ENCODE measurements at regions not wholly inside any gene's neighbourhood (a gene's known extent, or its start where the extent isn't known, plus 50 kb on each side); places are given as distances from the start of the nearest gene placed in this dataset.

- no peaks in the 10 kb centered on the region for H4K20me1 ChIP-seq (ENCODE audit: control insufficient read depth, insufficient read depth)
- H3K4me2 ChIP-seq (ENCODE audit: control insufficient read depth, insufficient read depth) = no peak overlapping the region
- ChIA-PET RAD21 (ENCODE audit: unreplicated experiment) (no interaction called here), POLR2A (no interaction called here), CTCF (interaction anchor here (0.6 kb wide), 1 partner anchor 1046 kb away, joined by 3 read pairs; no protein-coding TSS in a partner anchor), SMC1A (ENCODE audit: uncharacterized antibody, unreplicated experiment) (no interaction called here)
- H3K79me2 ChIP-seq (ENCODE audit: control insufficient read depth, insufficient read depth, low read length) = no peaks in the 10 kb centered on the region
- intact Hi-C loops (cut with micrococcal nuclease; ENCODE audit: unreplicated experiment) = no loop called here
- no peak for ATAC-seq
- no peaks in the 10 kb centered on the region for H3K36me3 ChIP-seq (ENCODE audit: control insufficient read depth in 2 of 2, insufficient read depth in 2 of 2, low read length in 1 of 2)
- H3K27me3 ChIP-seq (replicated peaks in 1 of 2; ENCODE audit: control insufficient read depth in 2 of 2, insufficient read depth in 2 of 2, low read length in 1 of 2) = no peaks in the 10 kb centered on the region
- no peak for FAIRE-seq
- BruUV-seq (replicated peaks) = no TSS peak
- no peaks in the 10 kb centered on the region; the same call in 2 of the 3 replicates for H3K9me3 ChIP-seq (replicated peaks; ENCODE audit: control insufficient read depth, insufficient read depth, low read length)
- no peaks in the 10 kb centered on the region for H3K4me1 ChIP-seq (ENCODE audit: control insufficient read depth, insufficient read depth, low read length)
- no peak overlapping the region for H3K27ac ChIP-seq (ENCODE audit: control insufficient read depth, insufficient read depth)
- H3K4me3 ChIP-seq = no peak overlapping the region
- DNase-seq (ENCODE audit: low read depth, low spot score) = no peak
- H3K9ac ChIP-seq (ENCODE audit: control insufficient read depth, insufficient read depth, low read length) = no peak overlapping the region
- 54% methylated on average over 5 of the region's 5 CpGs for WGBS (ENCODE audit: insufficient coverage, insufficient replicate concordance, low lambda C conversion rate, missing lambda C conversion rate)
- in situ Hi-C loops (cut with MboI) = no loop called here
- no peak overlapping the region for H2AFZ ChIP-seq (ENCODE audit: control insufficient read depth, low read depth, low read length)
- no peak for TF ChIP-seq RELB (IDR thresholded peaks at IDR 0.05; ENCODE audit: low read depth)
- no peak for TF ChIP-seq WRNIP1 (IDR thresholded peaks at IDR 0.05; ENCODE audit: borderline replicate concordance, low read depth, low read length)
- TF ChIP-seq, protein P1, sequence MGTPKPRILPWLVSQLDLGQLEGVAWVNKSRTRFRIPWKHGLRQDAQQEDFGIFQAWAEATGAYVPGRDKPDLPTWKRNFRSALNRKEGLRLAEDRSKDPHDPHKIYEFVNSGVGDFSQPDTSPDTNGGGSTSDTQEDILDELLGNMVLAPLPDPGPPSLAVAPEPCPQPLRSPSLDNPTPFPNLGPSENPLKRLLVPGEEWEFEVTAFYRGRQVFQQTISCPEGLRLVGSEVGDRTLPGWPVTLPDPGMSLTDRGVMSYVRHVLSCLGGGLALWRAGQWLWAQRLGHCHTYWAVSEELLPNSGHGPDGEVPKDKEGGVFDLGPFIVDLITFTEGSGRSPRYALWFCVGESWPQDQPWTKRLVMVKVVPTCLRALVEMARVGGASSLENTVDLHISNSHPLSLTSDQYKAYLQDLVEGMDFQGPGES (IDR thresholded peaks at IDR 0.05) = no peak
- no peak for TF ChIP-seq TCF12 (IDR thresholded peaks at IDR 0.05; ENCODE audit: low read depth, low read length)
- TF ChIP-seq NFXL1 (IDR thresholded peaks at IDR 0.05; ENCODE audit: borderline replicate concordance) = no peak
- TF ChIP-seq NFIC (IDR thresholded peaks at IDR 0.05; ENCODE audit: low read depth, low read length) = no peak
- TF ChIP-seq RAD21 (IDR thresholded peaks at IDR 0.05; ENCODE audit: insufficient read depth, low read depth, low read length) = no peak
- no peak for TF ChIP-seq NRF1 (conservative IDR thresholded peaks at IDR 0.05; ENCODE audit: low read depth, low read length)
- TF ChIP-seq, protein P2, sequence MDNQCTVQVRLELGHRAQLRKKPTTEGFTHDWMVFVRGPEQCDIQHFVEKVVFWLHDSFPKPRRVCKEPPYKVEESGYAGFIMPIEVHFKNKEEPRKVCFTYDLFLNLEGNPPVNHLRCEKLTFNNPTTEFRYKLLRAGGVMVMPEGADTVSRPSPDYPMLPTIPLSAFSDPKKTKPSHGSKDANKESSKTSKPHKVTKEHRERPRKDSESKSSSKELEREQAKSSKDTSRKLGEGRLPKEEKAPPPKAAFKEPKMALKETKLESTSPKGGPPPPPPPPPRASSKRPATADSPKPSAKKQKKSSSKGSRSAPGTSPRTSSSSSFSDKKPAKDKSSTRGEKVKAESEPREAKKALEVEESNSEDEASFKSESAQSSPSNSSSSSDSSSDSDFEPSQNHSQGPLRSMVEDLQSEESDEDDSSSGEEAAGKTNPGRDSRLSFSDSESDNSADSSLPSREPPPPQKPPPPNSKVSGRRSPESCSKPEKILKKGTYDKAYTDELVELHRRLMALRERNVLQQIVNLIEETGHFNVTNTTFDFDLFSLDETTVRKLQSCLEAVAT (IDR thresholded peaks at IDR 0.05) = no peak
- no peak for TF ChIP-seq CHD4 (IDR thresholded peaks at IDR 0.05)
- no peak for TF ChIP-seq BRCA1 (IDR thresholded peaks at IDR 0.05; ENCODE audit: low read depth, low read length)
- no peak for TF ChIP-seq SIX5 (IDR thresholded peaks at IDR 0.05; ENCODE audit: low read depth, low read length, severe bottlenecking)
- no peak for TF ChIP-seq PRDM15 (CRISPR knock-in tag; IDR thresholded peaks at IDR 0.05)
- TF ChIP-seq ATF3 (IDR thresholded peaks at IDR 0.05; ENCODE audit: borderline replicate concordance, extremely low read depth, low read depth, low read length) = no peak
- TF ChIP-seq NKRF (conservative IDR thresholded peaks at IDR 0.05) = no peak
Measured at GRCh38 chr15:94015324-94015723, 216.0 kb upstream of the MCTP2 start.

Measured in GM12878 (cell line).